ENCODE measurements at regions not wholly inside any gene's neighbourhood (a gene's known extent, or its start where the extent isn't known, plus 50 kb on each side); places are given as distances from the start of the nearest gene placed in this dataset.

GRCh38 chr16:51762081-51762996, 611.3 kb upstream of the SALL1 start:
- intact Hi-C loops (cut with micrococcal nuclease), result no loop called here

DNA sequence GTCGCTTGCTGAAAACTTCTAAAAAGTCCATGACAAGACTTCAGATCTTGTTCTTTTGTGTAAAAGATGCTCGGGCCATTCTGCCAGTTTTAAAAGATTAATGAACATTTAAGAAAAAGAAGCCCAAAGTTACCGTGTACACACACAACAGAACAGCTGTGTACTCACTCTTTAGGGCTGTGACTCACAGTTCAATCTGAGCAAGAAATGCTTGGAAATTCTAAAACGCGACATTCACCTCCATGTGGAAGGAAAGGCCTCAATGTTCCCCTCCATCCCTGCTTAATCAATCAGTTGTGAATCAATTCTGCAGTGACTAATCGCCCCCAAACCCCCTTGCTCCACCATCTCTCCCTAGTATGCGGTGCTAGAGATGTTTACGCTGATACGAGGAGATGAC, 609.9 kb upstream of the SALL1 start:
- intact Hi-C loops (cut with micrococcal nuclease), result no loop called here
- H3K9me3 ChIP-seq (replicated peaks), result no peaks in the 10 kb centered on the region
- H3K27me3 ChIP-seq (ENCODE audit: low read depth), result peaks cover 74% of the 10 kb centered on the region
- TF ChIP-seq CTCF (IDR thresholded peaks at IDR 0.05; ENCODE audit: borderline replicate concordance), result no peak
- no peaks in the 10 kb centered on the region for H3K36me3 ChIP-seq
- H3K4me1 ChIP-seq, result peaks cover 4% of the 10 kb centered on the region
- no peak for DNase-seq
- H3K4me3 ChIP-seq, result no peak overlapping the region
- H3K27ac ChIP-seq (replicated peaks), result no peak overlapping the region

More at GRCh38 chr16:51762081-51762996, 611.3 kb upstream of the SALL1 start:
- Histone ChIP-seq H3K36me3 (no peaks in the 10 kb centered on the region), H3K27ac (replicated peaks) (no peak overlapping the region), H3K27me3 (ENCODE audit: low read depth) (peaks cover 79% of the 10 kb centered on the region), H3K4me3 (no peak overlapping the region), H3K9me3 (replicated peaks) (no peaks in the 10 kb centered on the region), H3K4me1 (peaks cover 4% of the 10 kb centered on the region)
- TF ChIP-seq CTCF (IDR thresholded peaks at IDR 0.05; ENCODE audit: borderline replicate concordance), result peak; percentile 85
- DNase-seq, result peak; percentile 65

DNA sequence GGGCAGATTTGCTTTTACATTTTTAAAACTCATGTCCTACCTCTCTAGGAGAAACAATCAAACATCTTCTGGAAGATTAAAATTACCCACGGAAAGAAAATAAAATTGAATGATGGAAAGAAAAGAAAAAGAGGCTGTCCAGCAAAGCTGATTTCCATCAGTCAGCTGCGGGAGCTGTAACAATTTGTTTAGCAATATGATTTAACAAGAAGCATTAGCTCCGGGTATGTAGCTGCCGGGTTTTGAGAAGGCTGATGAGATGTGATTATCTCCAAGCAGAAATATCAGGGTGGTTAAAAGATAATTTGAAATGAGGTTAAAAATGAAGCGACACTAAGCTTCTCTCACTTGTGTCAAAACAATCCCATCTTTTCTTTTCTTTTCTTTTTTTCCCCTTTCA, 608.9 kb upstream of the SALL1 start:
- Histone ChIP-seq H3K36me3 (no peaks in the 10 kb centered on the region), H3K4me1 (peaks cover 4% of the 10 kb centered on the region), H3K4me3 (no peak overlapping the region), H3K9me3 (replicated peaks) (no peaks in the 10 kb centered on the region), H3K27me3 (ENCODE audit: low read depth) (peaks cover 68% of the 10 kb centered on the region), H3K27ac (replicated peaks) (no peak overlapping the region)
- no peak for TF ChIP-seq CTCF (IDR thresholded peaks at IDR 0.05; ENCODE audit: borderline replicate concordance)
- no peak for DNase-seq
- intact Hi-C loops (cut with micrococcal nuclease), result no loop called here

DNA sequence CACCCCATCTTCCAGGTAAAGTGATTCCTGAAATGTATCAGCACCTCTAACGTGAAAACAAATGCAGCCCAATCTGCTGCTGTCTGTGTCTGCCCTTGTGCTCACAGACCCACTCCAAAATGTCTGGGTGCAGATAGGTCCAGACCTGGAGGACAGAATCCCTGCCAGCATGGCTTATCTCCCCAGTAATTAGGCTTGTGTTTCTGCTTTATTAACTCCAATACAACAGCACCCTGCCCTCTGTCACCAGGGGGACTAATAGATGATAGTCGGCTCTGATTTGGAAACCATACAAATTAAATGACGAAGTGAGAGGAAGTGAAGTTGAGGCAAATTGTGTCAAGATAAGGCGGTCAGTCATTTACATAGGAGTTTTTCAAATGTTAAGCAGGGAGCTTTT, 608.3 kb upstream of the SALL1 start:
- no peak overlapping the region for H3K27ac ChIP-seq (replicated peaks)
- H3K4me3 ChIP-seq, result no peak overlapping the region
- intact Hi-C loops (cut with micrococcal nuclease), result no loop called here
- H3K36me3 ChIP-seq, result no peaks in the 10 kb centered on the region
- H3K9me3 ChIP-seq (replicated peaks), result no peaks in the 10 kb centered on the region
- peaks cover 4% of the 10 kb centered on the region for H3K4me1 ChIP-seq
- H3K27me3 ChIP-seq (ENCODE audit: low read depth), result peaks cover 69% of the 10 kb centered on the region
- DNase-seq, result no peak
- no peak for TF ChIP-seq CTCF (IDR thresholded peaks at IDR 0.05; ENCODE audit: borderline replicate concordance)

GRCh38 chr16:51757921-51758479, 606.9 kb upstream of the SALL1 start:
- Histone ChIP-seq H3K27me3 (ENCODE audit: low read depth) (peaks cover 60% of the 10 kb centered on the region), H3K27ac (replicated peaks) (no peak overlapping the region), H3K9me3 (replicated peaks) (no peaks in the 10 kb centered on the region), H3K36me3 (no peaks in the 10 kb centered on the region), H3K4me3 (no peak overlapping the region), H3K4me1 (peaks cover 4% of the 10 kb centered on the region)
- TF ChIP-seq CTCF (IDR thresholded peaks at IDR 0.05; ENCODE audit: borderline replicate concordance), result no peak
- DNase-seq, result no peak
- intact Hi-C loops (cut with micrococcal nuclease), result no loop called here

All from left ventricle myocardium inferior (tissue), 1 donor.